GM20000 (cell line): ENCODE measurements at regions not wholly inside any gene's neighbourhood (a gene's known extent, or its start where the extent isn't known, plus 50 kb on each side); places are given as distances from the start of the nearest gene placed in this dataset.
"Not testable (repeated sequence)": the region's sequence is repeated elsewhere in the genome, so short reads cannot be mapped to it uniquely, and the experiment has no call there.

Source experiments
- DNase-seq: peaks from one replicate; pipeline ENCODE4 v3.0.0; 2012; ENCODE audit warnings: low spot score
- TF ChIP-seq, protein P1 (sequence below): IDR thresholded peaks from 2 replicates; pipeline ENCODE4 v1.5.1; 2012; ENCODE audit warnings: mild to moderate bottlenecking, control low read depth; ENCODE audit errors: extremely low read depth, missing control alignments

DNA sequence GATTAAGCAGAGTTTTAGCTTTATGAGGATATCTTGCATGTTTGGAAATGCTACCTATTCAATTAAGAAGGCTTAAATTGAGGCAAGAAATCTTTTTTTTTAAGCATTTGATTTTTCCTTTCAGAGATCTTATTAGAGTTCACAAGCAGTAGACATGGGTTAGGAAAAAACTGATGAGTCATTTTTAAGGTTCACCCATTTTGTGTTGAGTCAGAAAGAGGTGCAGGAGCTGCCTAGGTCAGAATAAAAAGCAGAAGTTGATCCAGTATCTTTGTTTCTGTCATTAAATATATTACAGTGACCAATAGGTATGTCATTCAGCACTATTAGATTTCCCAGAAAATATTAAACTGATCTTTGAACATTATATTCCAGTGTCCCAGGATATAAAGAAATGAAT lies 306.8 kb downstream of the LMBRD1 start:
- no peak for DNase-seq
- TF ChIP-seq, protein P1, sequence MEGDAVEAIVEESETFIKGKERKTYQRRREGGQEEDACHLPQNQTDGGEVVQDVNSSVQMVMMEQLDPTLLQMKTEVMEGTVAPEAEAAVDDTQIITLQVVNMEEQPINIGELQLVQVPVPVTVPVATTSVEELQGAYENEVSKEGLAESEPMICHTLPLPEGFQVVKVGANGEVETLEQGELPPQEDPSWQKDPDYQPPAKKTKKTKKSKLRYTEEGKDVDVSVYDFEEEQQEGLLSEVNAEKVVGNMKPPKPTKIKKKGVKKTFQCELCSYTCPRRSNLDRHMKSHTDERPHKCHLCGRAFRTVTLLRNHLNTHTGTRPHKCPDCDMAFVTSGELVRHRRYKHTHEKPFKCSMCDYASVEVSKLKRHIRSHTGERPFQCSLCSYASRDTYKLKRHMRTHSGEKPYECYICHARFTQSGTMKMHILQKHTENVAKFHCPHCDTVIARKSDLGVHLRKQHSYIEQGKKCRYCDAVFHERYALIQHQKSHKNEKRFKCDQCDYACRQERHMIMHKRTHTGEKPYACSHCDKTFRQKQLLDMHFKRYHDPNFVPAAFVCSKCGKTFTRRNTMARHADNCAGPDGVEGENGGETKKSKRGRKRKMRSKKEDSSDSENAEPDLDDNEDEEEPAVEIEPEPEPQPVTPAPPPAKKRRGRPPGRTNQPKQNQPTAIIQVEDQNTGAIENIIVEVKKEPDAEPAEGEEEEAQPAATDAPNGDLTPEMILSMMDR: no peak

DNA sequence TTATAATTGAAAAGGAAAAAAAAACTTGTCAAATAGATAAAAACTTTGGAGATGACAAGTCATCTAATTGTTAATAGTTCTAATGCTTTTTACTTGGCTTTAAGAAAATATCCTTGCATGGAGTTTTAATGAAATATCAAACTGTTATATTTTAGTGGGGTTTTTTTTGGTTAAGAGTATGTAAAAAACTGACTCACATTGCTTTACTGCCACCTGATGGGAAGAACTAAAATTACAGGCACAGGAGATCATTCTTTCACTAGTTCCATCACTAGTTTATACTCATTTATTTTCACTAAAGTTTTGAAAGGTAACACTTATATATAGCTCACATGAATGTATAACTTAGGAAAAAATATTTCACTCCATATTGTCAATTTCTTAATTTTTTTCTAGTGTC lies 309.1 kb downstream of the LMBRD1 start:
- DNase-seq: no peak
- TF ChIP-seq, protein P1: no peak

DNA sequence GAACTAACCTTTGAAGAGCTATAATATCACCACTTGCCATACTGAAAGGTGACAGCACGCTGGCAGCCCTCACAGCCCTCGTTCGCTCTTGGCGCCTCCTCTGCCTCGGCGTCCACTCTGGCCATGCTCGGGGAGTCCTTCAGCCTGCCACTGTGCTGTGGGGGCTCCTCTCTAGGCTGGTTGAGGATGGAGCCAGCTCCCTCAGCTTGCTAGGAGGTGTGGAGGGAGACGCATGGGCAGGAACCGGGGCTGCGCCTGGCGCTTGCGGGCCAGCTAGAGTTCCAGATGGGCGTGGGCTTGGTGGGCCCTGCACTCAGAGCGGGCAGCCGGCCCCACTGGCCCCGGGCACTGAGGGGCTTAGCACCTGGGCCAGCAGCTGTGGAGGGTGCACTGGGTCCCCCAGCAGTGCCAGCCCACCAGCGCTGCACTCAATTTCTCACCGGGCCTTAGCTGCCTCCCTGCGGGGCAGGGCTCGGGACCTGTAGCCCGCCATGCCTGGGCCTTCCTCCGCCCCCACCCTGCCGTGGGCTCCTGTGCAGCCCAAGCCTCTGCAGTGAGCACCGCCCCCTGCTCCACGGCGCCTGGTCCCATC lies 329.7 kb downstream of the LMBRD1 start:
- DNase-seq: no peak

DNA sequence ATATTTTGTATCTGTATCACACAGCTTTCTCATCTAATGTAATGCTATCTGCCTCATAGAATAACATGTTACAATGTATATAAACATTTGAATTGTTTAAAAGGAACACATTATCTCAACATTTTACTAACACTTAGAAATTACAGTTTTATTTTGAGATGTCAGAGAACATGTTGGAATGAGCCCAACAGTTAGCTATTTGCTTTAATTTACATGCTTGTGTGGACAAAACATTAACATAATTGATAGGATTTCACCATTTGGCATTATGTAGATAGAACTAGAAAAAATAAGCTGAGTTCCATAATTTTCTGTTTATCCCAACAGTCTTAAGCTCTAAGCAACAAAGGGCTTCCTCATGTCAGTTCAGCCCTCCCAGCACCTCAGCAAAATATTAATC lies 330.9 kb downstream of the LMBRD1 start:
- TF ChIP-seq, protein P1: no peak
- DNase-seq: no peak

More for the DNA sequence above, 329.7 kb downstream of the LMBRD1 start:
- TF ChIP-seq, protein P1: no peak

DNA sequence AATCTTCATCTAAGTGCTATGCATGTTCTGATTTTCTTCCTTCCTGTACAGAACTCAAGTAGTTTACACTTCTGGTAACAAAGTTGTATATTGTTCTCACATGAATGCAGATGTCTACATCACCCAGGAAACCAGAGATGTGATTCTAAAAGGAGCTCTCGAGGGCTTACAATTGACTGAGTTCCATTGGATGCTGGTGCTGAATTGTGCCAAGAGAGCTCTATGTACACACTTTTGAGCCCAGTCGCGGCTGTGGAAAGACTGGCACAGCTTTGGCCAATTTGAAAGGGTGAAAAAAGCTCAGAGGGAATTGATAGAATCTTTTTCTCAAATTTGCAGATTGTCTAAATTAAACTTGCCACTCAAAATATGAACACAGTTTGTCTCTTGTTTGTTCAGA lies 340.7 kb downstream of the LMBRD1 start:
- DNase-seq: no peak
- TF ChIP-seq, protein P1: no peak

DNA sequence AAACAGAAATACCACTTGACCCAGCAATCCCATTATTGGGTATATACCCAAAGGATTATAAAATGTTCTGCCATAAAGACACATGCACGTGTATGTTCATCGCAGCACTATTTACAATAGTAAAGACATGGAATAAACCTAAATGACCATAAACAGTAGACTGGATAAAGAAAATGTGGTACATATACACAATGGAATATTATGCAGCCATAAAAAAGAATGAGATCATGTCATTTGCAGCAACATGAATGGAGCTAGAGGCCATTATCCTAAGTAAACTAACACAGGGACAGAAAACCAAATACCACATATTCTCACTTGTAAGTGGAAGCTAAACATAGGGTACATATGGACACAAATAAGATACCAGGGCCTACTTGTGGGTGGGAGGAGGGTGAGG lies 342.2 kb downstream of the LMBRD1 start:
- not testable (repeated sequence) for DNase-seq

DNA sequence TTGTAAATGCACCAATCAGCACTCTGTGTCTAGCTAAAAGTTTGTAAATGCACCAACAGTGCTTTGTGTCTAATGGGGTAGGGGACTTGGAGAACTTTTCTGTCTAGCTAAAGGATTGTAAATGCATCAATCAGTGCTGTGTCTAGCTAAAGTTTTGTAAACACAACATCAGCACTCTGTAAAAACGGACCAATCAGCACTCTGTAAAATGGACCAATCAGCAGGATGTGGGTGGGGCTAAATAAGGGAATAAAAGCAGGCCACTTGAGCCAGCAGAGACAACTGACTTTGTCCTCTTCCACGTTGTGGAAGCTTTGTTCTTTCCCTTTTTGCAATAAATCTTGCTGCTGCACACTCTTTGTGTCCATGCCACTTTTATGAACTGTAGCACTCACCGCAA lies 346.3 kb downstream of the LMBRD1 start:
- not testable (repeated sequence) for DNase-seq

DNA sequence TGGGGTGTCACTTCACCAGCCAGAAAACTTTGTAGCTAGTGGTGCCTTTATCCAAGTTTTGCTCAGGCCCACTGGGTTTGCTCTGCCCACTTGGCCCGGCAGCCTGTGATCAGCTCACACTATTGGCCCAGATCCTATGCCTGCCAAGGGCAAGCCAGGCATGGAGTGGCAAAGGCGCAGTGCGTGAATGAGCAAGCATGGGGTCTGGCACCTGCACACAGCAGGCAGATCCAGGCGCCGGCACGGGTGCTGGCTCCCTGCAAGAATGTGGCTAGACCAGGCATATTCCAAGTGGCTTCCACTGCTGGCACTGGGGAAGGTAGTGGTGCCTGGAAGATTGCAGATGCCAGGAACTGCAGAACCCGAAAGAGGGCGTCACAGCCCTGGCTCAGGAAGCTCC lies 346.9 kb downstream of the LMBRD1 start:
- TF ChIP-seq, protein P1: no peak
- DNase-seq: no peak
